Thyroid gland (tissue), 4 donors: ENCODE measurements at regions not wholly inside any gene's neighbourhood (a gene's known extent, or its start where the extent isn't known, plus 50 kb on each side); places are given as distances from the start of the nearest gene placed in this dataset.

Experiments used
- POLR2A ChIP-seq, 2 donors: fragments of 450-650 bp; IDR thresholded peaks; one replicate each; pipeline ENCODE4 v1.6.1; 2017; ENCODE audit warnings: antibody characterized with exemption in 2 of 2, mild to moderate bottlenecking in 2 of 2, moderate library complexity in 1 of 2
- TF ChIP-seq, protein P1 (sequence below), 6 experiments: fragments of 200-600 bp in 3 of 6; fragments of 450-650 bp in 3 of 6; sonication (generic) in 3 of 6; IDR thresholded peaks; one replicate each; pipeline ENCODE4 v1.5.1; 2016 to 2019; ENCODE audit warnings: antibody characterized with exemption in 6 of 6, mild to moderate bottlenecking in 2 of 6, inconsistent platforms in 1 of 6, moderate library complexity in 1 of 6

DNA sequence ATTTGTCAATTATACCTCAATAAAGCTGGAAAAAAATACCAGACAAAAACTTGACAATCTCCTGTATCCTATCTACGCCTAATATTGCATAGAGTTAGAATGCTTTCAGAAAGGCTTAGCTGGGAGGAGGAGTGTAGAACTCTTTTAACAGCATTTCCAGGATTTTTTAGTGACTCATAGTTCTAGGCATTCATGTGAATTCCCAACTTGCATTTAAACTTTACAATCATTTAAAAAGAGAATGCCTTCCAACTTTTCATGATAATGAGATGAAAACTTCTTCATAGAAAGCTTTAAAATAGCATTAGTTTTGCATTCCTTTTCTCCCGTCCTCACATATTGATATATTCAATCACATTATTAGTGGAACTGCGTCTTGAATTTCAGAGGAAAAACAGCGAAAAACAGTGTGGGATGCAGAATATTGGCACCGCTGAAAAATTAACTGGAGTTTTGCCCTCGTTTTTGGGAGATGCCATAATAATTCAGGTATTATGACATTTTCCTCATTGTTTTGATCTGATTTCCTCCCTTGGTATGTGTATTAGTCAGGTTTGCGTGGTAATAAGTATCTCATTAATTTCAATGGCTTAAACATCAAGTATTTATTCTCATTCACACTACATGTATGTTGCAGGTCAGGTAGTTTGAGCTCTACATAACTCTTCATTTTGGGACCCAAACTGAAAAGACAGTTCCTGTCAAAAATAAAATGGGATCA is 293.2 kb upstream of the FIGN start:
- TF ChIP-seq, protein P1, sequence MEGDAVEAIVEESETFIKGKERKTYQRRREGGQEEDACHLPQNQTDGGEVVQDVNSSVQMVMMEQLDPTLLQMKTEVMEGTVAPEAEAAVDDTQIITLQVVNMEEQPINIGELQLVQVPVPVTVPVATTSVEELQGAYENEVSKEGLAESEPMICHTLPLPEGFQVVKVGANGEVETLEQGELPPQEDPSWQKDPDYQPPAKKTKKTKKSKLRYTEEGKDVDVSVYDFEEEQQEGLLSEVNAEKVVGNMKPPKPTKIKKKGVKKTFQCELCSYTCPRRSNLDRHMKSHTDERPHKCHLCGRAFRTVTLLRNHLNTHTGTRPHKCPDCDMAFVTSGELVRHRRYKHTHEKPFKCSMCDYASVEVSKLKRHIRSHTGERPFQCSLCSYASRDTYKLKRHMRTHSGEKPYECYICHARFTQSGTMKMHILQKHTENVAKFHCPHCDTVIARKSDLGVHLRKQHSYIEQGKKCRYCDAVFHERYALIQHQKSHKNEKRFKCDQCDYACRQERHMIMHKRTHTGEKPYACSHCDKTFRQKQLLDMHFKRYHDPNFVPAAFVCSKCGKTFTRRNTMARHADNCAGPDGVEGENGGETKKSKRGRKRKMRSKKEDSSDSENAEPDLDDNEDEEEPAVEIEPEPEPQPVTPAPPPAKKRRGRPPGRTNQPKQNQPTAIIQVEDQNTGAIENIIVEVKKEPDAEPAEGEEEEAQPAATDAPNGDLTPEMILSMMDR (IDR thresholded peaks at IDR 0.05) = no peak
- TF ChIP-seq POLR2A (IDR thresholded peaks at IDR 0.05) = no peak
